Gastrocnemius medialis (tissue), 4 donors: ENCODE measurements at regions not wholly inside any gene's neighbourhood (a gene's known extent, or its start where the extent isn't known, plus 50 kb on each side); places are given as distances from the start of the nearest gene placed in this dataset.

ENCODE experiments used
- ATAC-seq, 2 donors: fragments of 150-250 bp; one replicate each; pipeline ENCODE4 v1.9.1; 2016
- DNase-seq, 2 donors: peaks; one replicate each; pipeline ENCODE4 v3.0.0-alpha.2; 2019
- H3K27ac ChIP-seq, 4 donors: fragments of 200-600 bp; sonication (generic); 1 replicate in 1 of 4; 2 replicates in 3 of 4; pipeline ENCODE4 v1.5.1; 2016 to 2018; ENCODE audit warnings: mild to moderate bottlenecking in 2 of 4, moderate library complexity in 1 of 4
- H3K27me3 ChIP-seq, 3 donors: fragments of 200-600 bp; sonication (generic) in 2 of 3; 1 replicate in 1 of 3; 2 replicates in 2 of 3; pipeline versions ENCODE4 v1.5.1 to v1.6.0; 2016 to 2019; ENCODE audit warnings: mild to moderate bottlenecking in 1 of 3, moderate library complexity in 1 of 3
- H3K36me3 ChIP-seq, 2 donors: fragments of 200-600 bp; sonication (generic) in 1 of 2; one replicate each; pipeline ENCODE4 v1.5.1; 2017 to 2018
- H3K4me1 ChIP-seq, 2 donors: fragments of 200-600 bp; sonication (generic) in 1 of 2; one replicate each; pipeline ENCODE4 v1.5.1; 2016 to 2017; ENCODE audit warnings: mild to moderate bottlenecking in 2 of 2
- H3K4me3 ChIP-seq, 4 donors: fragments of 200-600 bp; sonication (generic) in 3 of 4; 1 replicate in 1 of 4; 2 replicates in 3 of 4; pipeline ENCODE4 v1.5.1; 2016 to 2019; ENCODE audit warnings: mild to moderate bottlenecking in 2 of 4
- H3K9me3 ChIP-seq, 3 donors: fragments of 200-600 bp; sonication (generic) in 2 of 3; 1 replicate in 1 of 3; 2 replicates in 2 of 3; pipeline ENCODE4 v1.5.1; 2016 to 2019
- CTCF ChIP-seq, 5 experiments: fragments of 450-650 bp in 3 of 5; fragments of 200-600 bp in 2 of 5; sonication (generic) in 2 of 5; IDR thresholded peaks in 4 of 5; conservative IDR thresholded peaks in 1 of 5; 1 replicate in 4 of 5; 2 replicates in 1 of 5; pipeline ENCODE4 v1.5.1; 2016 to 2019; ENCODE audit warnings: antibody characterized with exemption in 5 of 5, mild to moderate bottlenecking in 3 of 5, moderate library complexity in 3 of 5
- POLR2A ChIP-seq, 2 donors: fragments of 450-650 bp; IDR thresholded peaks; one replicate each; pipeline ENCODE4 v1.6.1; 2017; ENCODE audit warnings: antibody characterized with exemption in 2 of 2, mild to moderate bottlenecking in 2 of 2, moderate library complexity in 2 of 2
- in situ Hi-C, 4 donors: fragments of 200-750 bp; cut with MboI; loops; one replicate each; pipeline versions ENCODE4 v1.15.0 to v1.8.0; 2017; ENCODE audit warnings: low sequenced_read_pairs in 4 of 4
- intact Hi-C: fragments of 100-400 bp; cut with DNase I; formaldehyde crosslinking; loops from one replicate; pipeline ENCODE4 v1.15.1; 2023; ENCODE audit warnings: low total_unique reads

DNA sequence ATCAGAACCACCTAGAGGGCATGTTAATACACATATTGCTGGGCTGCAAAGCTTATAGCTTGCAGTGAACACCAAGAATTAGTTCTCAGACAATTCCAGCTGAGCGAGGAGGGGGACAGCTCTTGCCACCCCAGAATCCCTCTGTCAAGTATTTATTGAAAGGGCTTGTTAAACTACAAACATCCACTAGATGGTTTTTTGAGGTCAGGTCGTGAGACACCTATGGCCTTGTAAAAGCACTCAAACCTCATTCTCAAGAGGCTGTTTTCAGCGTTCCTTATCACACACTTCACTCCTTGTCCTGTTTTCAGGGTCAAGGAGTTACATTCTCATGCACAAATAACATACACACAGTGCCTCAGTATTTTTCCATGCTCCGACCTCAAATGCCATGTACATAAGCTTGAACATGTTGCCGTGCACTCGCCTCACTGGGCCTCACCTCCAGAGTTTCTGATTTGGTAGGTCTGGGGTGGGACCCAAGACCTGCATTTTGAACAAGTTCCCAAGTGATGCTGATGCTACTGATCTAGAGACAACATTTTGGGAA, 98.8 kb upstream of the PTPRR start:
- TF ChIP-seq CTCF (IDR thresholded peaks at IDR 0.05 in 4 of 5, conservative IDR thresholded peaks at IDR 0.05 in 1 of 5) (no peak), POLR2A (IDR thresholded peaks at IDR 0.05) (no peak)
- intact Hi-C loops: loop anchor here (10.0 kb wide), 1 partner anchor 285 kb away; no protein-coding TSS in a partner anchor
- Histone ChIP-seq H3K36me3 (no peaks in the 10 kb centered on the region), H3K4me3 (no peak overlapping the region), H3K9me3 (no peaks in the 10 kb centered on the region), H3K4me1 (no peaks in the 10 kb centered on the region), H3K27ac (no peak overlapping the region), H3K27me3 (no peaks in the 10 kb centered on the region)
- in situ Hi-C loops: no loop called here
- ATAC-seq (no peak), DNase-seq (no peak)

GRCh38 chr12:71018682-71019081, 98.1 kb upstream of the PTPRR start:
- H3K4me3 ChIP-seq: no peak overlapping the region
- ATAC-seq: no peak
- intact Hi-C loops: loop anchor here (10.0 kb wide), 1 partner anchor 284 kb away; no protein-coding TSS in a partner anchor
- H3K27ac ChIP-seq: no peak overlapping the region
- no peaks in the 10 kb centered on the region for H3K27me3 ChIP-seq
- no peaks in the 10 kb centered on the region for H3K4me1 ChIP-seq
- no peaks in the 10 kb centered on the region for H3K9me3 ChIP-seq
- H3K36me3 ChIP-seq: no peaks in the 10 kb centered on the region
- TF ChIP-seq CTCF (IDR thresholded peaks at IDR 0.05 in 4 of 5, conservative IDR thresholded peaks at IDR 0.05 in 1 of 5) (no peak), POLR2A (IDR thresholded peaks at IDR 0.05) (no peak)
- no peak for DNase-seq
- in situ Hi-C loops: no loop called here

DNA sequence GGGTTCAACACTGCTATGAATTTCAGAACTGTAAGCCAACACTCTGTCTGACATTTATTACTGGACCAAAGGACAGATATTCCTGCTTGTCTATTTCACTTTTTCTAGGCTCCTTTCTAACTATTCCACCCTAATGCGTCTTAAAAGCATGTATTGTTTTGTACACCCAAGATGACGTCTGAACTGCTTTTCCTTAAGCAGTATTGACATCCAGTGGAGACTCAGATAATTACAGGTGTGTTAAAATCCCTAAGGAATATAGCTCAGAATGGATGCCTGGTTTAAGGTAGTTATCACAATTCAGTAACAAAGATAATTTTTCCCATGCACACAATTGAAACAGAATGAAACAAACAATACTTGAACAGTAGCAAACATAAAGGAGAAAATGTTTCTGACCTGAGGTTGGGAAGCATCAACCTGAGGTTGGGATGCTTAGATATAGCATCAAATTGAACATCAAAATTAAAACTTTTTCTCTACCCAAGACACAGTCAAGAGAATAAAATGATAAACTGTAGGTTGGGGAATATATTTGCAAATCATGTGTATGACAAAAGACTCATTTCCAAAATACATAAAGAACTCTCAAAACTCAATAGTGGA, 93.7 kb upstream of the PTPRR start:
- H3K27ac ChIP-seq: no peak overlapping the region
- no peaks in the 10 kb centered on the region for H3K27me3 ChIP-seq
- no peak overlapping the region for H3K4me3 ChIP-seq
- no peak for TF ChIP-seq POLR2A (IDR thresholded peaks at IDR 0.05)
- TF ChIP-seq CTCF (IDR thresholded peaks at IDR 0.05 in 4 of 5, conservative IDR thresholded peaks at IDR 0.05 in 1 of 5): peak in 1 of 5 experiments; percentile 20
- in situ Hi-C loops (no loop called here), intact Hi-C loops (loop anchor here (10.0 kb wide), 1 partner anchor 279 kb away; no protein-coding TSS in a partner anchor)
- no peak for ATAC-seq
- H3K36me3 ChIP-seq: no peaks in the 10 kb centered on the region
- H3K4me1 ChIP-seq: no peaks in the 10 kb centered on the region
- H3K9me3 ChIP-seq: no peaks in the 10 kb centered on the region
- DNase-seq: no peak

- TF ChIP-seq POLR2A (IDR thresholded peaks at IDR 0.05) (no peak), CTCF (IDR thresholded peaks at IDR 0.05 in 4 of 5, conservative IDR thresholded peaks at IDR 0.05 in 1 of 5) (no peak)
- Histone ChIP-seq H3K4me1 (no peaks in the 10 kb centered on the region), H3K36me3 (no peaks in the 10 kb centered on the region), H3K27ac (no peak overlapping the region), H3K4me3 (no peak overlapping the region), H3K27me3 (no peaks in the 10 kb centered on the region), H3K9me3 (no peaks in the 10 kb centered on the region)
- ATAC-seq: no peak
- in situ Hi-C loops (no loop called here), intact Hi-C loops (loop anchor here (10.0 kb wide), 1 partner anchor 276 kb away; no protein-coding TSS in a partner anchor)
- DNase-seq: no peak
Measured at GRCh38 chr12:71011261-71011660, 90.7 kb upstream of the PTPRR start.
